NCI-H1092 (cell line): ENCODE measurements at regions not wholly inside any gene's neighbourhood (a gene's known extent, or its start where the extent isn't known, plus 50 kb on each side); places are given as distances from the start of the nearest gene placed in this dataset.
"Not testable (repeated sequence)": the region's sequence is repeated elsewhere in the genome, so short reads cannot be mapped to it uniquely, and the experiment has no call there.

ENCODE experiments used
- DNase-seq: peaks from one replicate; lab custom pipeline; 2025; lab: John Stamatoyannopoulos, UW

GRCh38 chr5:17326600-17327037, 109.2 kb downstream of the BASP1 start:
- DNase-seq: no peak

DNA sequence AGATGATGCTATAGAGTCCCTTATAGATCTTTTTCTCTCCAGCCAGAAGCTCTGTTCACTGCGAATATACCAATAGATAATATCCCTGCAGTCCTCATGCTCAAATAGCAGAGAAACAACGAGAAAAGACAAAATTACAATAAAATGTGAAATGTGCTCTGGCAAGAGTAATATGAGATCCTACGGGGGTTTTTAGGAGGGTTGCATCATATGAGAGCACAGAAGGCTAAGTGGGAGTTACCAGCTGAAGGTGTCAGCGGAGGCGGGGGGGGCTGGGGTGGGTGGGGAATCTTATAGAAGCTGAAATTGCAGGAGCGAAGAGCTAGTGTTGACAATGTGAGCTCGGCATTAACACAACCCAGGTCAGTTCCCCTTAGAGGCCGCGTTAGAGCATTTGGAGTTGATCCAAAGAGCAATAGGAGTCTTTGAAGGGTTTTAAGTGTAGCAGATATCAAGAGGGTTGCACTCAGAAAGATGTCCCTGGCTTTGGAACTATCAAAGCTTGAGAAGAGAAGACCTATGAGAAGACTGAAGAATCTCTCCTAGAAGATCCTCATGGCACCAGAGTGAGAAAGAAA, 109.7 kb downstream of the BASP1 start:
- no peak for DNase-seq

GRCh38 chr5:17329571-17329970, 112.1 kb downstream of the BASP1 start:
- DNase-seq: no peak

- no peak for DNase-seq
Observed at GRCh38 chr5:17330386-17330785, 113.0 kb downstream of the BASP1 start.

DNA sequence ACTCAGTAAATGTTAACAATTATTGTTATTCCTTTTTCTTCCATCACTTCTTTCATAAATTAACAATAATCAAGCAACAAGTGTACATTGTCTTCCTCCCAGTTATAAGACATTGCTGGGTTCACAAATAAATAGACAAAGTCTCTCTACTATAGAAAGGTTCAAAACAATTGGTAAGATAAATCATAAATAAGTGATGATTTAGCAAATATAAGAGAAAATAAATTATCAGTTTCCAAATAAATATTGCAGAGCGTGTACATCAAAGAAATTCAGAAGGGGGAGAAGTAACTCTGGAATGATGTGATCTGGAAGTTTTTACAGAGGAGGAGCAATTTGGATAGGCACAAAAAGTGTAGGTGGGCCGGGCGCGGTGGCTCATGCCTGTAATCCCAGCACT, 114.2 kb downstream of the BASP1 start:
- no peak for DNase-seq

DNA sequence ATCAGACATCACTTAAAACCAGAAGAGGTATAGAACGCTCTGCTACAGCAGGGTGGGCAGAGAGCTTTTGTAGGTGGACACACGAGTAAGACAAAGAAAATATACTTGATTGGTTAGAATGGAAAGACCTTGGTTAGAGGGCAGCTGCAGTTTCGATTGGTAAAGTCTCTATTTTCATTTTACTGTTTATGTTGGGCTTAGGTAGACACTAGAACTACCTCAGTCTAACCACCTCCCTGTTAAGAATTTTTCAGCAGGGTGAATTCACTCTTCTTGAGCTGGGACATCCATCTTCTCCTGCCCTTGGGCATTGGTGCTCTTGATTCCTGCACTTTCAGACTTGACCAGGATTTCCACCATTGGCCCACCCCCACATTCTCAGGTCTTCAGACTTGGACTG, 116.3 kb downstream of the BASP1 start:
- no peak for DNase-seq

GRCh38 chr5:17336054-17336453, 118.6 kb downstream of the BASP1 start:
- no peak for DNase-seq

GRCh38 chr5:17336723-17337122, 119.3 kb downstream of the BASP1 start:
- DNase-seq: not testable (repeated sequence)

DNA sequence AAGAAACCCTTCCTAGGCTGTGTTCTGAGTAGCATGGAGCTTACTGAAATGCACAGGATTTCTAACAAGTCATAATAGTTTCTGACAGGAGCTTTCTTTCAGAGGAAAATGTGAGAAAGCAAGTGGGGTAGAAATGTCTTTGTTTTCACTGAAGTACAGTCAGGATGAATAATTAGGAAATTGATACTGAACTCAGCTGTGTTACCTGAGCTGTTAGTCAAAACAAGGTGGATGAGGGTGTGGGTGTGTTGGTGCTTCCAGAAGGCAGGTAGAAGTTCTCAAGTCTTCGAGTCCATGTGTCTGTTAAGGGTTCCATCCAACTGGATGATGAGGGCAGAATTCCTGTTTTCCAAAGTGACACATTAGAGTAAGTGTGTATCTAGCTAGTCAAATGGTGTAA, 122.4 kb downstream of the BASP1 start:
- DNase-seq: no peak

GRCh38 chr5:17340379-17340778, 122.9 kb downstream of the BASP1 start:
- DNase-seq: no peak

GRCh38 chr5:17340819-17341218, 123.4 kb downstream of the BASP1 start:
- DNase-seq: no peak

GRCh38 chr5:17343675-17344074, 126.2 kb downstream of the BASP1 start:
- DNase-seq: no peak

- no peak for DNase-seq
Observed at GRCh38 chr5:17346811-17347210, 129.4 kb downstream of the BASP1 start.

- DNase-seq: no peak
Observed at GRCh38 chr5:17352223-17352622, 134.8 kb downstream of the BASP1 start.

- DNase-seq: no peak
Observed at GRCh38 chr5:17354265-17354664, 136.8 kb downstream of the BASP1 start.

GRCh38 chr5:17355586-17356346, 138.3 kb downstream of the BASP1 start:
- no peak for DNase-seq

- DNase-seq: no peak
Observed at GRCh38 chr5:17356551-17356950, 139.1 kb downstream of the BASP1 start.

- no peak for DNase-seq
Observed at GRCh38 chr5:17357504-17357903, 140.1 kb downstream of the BASP1 start.

GRCh38 chr5:17358031-17358430, 140.0 kb upstream of the TAF11L2 start:
- no peak for DNase-seq

DNA sequence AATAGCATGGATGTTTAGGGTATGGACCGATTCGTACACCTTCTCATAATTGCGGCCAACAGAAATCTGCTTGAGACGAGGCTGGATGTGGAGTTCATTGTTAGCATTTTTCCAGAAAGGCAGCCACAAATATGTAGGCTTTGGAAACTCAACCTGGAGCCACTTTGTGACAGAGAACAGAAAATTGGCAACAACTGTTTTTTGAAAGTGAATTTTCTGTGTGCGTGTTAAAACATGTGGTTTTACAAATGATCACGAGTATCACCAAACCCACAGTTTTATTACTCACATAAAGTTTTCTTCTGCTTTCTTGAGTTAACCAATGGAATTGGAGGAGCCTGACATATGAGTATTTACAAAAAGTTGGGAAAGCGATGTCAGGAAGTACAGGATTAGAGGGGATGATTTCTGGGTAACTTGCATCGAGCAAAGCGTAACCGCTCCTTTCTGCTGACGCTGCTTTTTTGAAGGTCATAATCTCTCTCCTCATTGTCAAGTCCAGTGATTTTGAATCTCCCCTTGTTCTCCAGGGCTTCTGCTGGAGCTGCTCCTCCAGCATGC, 138.5 kb upstream of the TAF11L2 start:
- DNase-seq: no peak

DNA sequence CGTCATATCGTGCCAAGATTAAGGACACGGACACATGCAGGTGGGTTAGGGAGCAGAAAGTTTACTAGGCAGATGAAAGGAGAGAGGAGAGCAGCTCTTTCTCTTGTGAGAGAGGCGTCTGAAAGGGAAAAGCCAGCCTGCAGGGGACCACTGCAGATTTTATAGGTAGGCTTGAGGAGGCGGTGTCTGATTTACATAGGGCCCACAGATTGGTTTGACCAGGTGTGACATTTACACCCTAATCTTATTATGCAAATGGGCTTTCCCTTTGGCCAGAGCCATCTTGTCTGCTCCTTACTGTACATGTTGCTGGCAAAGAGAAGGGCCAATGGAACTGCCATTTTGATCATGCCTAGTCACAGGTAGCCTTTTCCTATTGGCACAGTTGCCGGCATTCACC, 137.2 kb upstream of the TAF11L2 start:
- DNase-seq: no peak

- DNase-seq: no peak
Observed at GRCh38 chr5:17361331-17361730, 136.7 kb upstream of the TAF11L2 start.

DNA sequence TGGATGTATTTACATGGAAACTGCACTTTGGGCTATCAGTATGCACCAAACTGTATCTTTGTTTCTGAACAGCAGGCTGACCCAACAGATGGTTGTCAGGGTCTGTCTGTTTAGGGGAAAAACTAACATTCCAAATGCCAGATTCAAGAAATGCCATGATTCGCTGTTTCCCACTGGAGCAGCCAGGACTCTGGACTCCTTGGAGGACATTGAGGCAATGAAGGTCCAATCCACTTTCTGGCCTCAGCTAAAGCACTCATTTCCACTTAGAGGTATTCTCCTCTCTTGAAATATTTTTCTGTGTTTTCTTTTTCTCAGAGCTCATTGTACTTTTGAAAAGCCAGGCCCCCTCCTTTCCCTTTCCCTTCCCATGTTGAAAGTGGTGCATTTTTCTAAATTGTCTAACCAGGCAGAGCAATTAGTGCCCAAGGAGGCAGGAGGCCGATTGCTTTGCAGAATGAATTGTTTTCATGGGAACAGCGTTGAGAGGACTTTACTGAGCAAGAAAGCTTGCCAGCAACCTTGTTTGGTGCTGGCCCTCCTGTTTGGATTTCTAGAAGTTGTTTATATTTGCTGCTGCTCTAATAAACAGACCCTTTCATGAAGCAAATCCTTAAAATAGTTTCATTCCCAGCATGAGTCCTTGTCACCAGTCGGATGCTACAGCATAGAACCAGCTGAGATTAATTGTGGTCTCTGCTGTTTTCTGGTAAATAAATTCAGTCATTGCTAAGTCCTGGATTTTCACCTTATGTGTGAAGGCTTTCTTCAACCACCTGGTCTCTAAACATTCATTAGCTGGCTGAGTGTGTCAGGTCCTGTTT, 132.8 kb upstream of the TAF11L2 start:
- DNase-seq: no peak
